ENCODE measurements at regions not wholly inside any gene's neighbourhood (a gene's known extent, or its start where the extent isn't known, plus 50 kb on each side); places are given as distances from the start of the nearest gene placed in this dataset.
"Not testable (repeated sequence)": the region's sequence is repeated elsewhere in the genome, so short reads cannot be mapped to it uniquely, and the experiment has no call there.

DNA sequence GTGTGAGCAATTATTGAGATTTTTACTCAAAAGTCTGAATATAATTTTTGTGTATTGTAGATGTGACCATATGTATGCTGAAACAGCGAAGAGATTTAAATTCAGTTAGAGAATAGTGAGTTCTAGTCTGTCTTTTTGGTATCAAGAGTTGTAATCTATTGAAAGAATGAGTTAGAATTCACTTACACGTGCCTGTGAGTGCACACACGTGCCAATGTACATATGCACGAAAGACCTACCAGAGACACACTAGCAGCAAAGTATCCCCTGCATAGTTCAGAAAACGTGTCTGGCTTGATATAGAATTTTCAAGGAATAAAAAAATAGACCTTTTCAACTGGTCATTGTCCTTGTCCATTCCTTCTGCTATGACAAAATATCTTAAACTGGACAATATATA lies 64.8 kb upstream of the BHLHE40 start:
- H3K79me2 ChIP-seq (ENCODE audit: control insufficient read depth, insufficient read depth, low read length, unreplicated experiment): no peaks in the 10 kb centered on the region
- no peaks in the 10 kb centered on the region for H3K36me3 ChIP-seq (ENCODE audit: insufficient read depth, low read length)
- no peaks in the 10 kb centered on the region for H3K27me3 ChIP-seq (ENCODE audit: insufficient read depth, low read length)
- no peak overlapping the region for H3K4me3 ChIP-seq (ENCODE audit: low read depth, low read length)
- no peak overlapping the region for H2AFZ ChIP-seq (ENCODE audit: low read length, unreplicated experiment)
- no peak overlapping the region for H3K27ac ChIP-seq (ENCODE audit: low read depth, low read length)
- H3K4me1 ChIP-seq (ENCODE audit: control insufficient read depth, insufficient read depth, low read length, unreplicated experiment): no peaks in the 10 kb centered on the region

DNA sequence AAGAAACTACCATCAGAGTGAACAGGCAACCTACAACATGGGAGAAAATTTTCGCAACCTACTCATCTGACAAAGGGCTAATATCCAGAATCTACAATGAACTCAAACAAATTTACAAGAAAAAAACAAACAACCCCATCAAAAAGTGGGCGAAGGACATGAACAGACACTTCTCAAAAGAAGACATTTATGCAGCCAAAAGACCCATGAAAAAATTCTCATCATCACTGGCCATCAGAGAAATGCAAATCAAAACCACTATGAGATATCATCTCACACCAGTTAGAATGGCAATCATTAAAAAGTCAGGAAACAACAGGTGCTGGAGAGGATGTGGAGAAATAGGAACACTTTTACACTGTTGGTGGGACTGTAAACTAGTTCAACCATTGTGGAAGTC lies 57.6 kb upstream of the BHLHE40 start:
- not testable (repeated sequence) for H3K4me1 ChIP-seq (ENCODE audit: control insufficient read depth, insufficient read depth, low read length, unreplicated experiment); H3K79me2 ChIP-seq (ENCODE audit: control insufficient read depth, insufficient read depth, low read length, unreplicated experiment); H3K4me3 ChIP-seq (ENCODE audit: low read depth, low read length); H3K36me3 ChIP-seq (ENCODE audit: insufficient read depth, low read length); H3K27me3 ChIP-seq (ENCODE audit: insufficient read depth, low read length); H3K27ac ChIP-seq (ENCODE audit: low read depth, low read length); H2AFZ ChIP-seq (ENCODE audit: low read length, unreplicated experiment)

GRCh38 chr3:4926892-4927291 lies 52.3 kb upstream of the BHLHE40 start:
- no peaks in the 10 kb centered on the region for H3K4me1 ChIP-seq (ENCODE audit: control insufficient read depth, insufficient read depth, low read length, unreplicated experiment)
- no peak overlapping the region for H3K27ac ChIP-seq (ENCODE audit: low read depth, low read length)
- H2AFZ ChIP-seq (ENCODE audit: low read length, unreplicated experiment): no peak overlapping the region
- H3K79me2 ChIP-seq (ENCODE audit: control insufficient read depth, insufficient read depth, low read length, unreplicated experiment): no peaks in the 10 kb centered on the region
- no peaks in the 10 kb centered on the region for H3K36me3 ChIP-seq (ENCODE audit: insufficient read depth, low read length)
- H3K27me3 ChIP-seq (ENCODE audit: insufficient read depth, low read length): no peaks in the 10 kb centered on the region
- H3K4me3 ChIP-seq (ENCODE audit: low read depth, low read length): no peak overlapping the region

GRCh38 chr3:4928277-4928789 lies 50.9 kb upstream of the BHLHE40 start:
- H3K79me2 ChIP-seq (ENCODE audit: control insufficient read depth, insufficient read depth, low read length, unreplicated experiment): no peaks in the 10 kb centered on the region
- H3K4me1 ChIP-seq (ENCODE audit: control insufficient read depth, insufficient read depth, low read length, unreplicated experiment): no peaks in the 10 kb centered on the region
- no peak overlapping the region for H3K4me3 ChIP-seq (ENCODE audit: low read depth, low read length)
- H3K36me3 ChIP-seq (ENCODE audit: insufficient read depth, low read length): no peaks in the 10 kb centered on the region
- no peak overlapping the region for H3K27ac ChIP-seq (ENCODE audit: low read depth, low read length)
- H2AFZ ChIP-seq (ENCODE audit: low read length, unreplicated experiment): no peak overlapping the region
- H3K27me3 ChIP-seq (ENCODE audit: insufficient read depth, low read length): no peaks in the 10 kb centered on the region
